GM12874 (cell line): ENCODE measurements at regions not wholly inside any gene's neighbourhood (a gene's known extent, or its start where the extent isn't known, plus 50 kb on each side); places are given as distances from the start of the nearest gene placed in this dataset.

Source experiments
- CTCF ChIP-seq: IDR thresholded peaks from 2 replicates; pipeline ENCODE4 v1.5.1; 2011; ENCODE audit warnings: low read depth, mild to moderate bottlenecking, control low read depth, low read length, moderate library complexity; ENCODE audit not compliant: insufficient read depth

GRCh38 chr9:19564396-19565061 is 155.7 kb downstream of the ACER2 start:
- TF ChIP-seq CTCF = no peak

DNA sequence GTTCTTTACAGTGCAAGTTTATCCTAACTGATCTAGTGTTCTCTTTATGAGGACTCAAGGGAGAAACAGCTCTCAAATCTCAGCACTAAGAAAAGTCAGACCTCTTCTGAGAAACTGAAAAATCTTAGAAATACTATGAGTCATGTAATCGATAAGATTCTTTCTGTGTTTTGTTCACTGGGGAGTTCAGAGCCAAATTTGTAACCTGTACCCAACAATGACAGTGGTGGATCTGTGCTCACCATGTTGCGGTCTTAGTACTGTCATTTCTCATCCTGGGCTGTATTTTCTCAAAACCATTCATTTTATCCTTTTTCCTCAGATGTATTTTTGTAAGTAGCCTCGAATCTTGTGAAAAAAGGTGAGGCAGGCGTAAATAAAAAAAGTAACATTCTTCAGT is 146.4 kb downstream of the ACER2 start:
- no peak for TF ChIP-seq CTCF

DNA sequence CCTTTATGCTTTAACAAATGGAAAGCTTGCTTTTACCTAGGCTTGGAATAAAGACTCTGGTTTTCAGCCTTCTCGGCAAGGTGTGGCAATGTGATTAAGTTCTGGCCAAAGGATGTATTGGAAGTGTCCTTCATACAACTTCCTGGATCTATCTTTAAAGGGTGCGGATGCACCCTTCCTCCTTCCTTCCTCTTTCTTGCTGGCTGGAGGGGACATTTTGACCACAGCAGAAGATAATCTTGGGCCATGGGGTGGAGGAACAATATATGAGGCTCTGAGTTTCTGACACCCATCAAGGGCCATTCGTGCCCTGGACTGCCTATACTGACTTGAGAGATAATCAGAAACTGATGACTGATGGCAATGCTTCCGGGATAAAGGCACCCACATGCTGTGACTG is 145.7 kb downstream of the ACER2 start:
- TF ChIP-seq CTCF = no peak

DNA sequence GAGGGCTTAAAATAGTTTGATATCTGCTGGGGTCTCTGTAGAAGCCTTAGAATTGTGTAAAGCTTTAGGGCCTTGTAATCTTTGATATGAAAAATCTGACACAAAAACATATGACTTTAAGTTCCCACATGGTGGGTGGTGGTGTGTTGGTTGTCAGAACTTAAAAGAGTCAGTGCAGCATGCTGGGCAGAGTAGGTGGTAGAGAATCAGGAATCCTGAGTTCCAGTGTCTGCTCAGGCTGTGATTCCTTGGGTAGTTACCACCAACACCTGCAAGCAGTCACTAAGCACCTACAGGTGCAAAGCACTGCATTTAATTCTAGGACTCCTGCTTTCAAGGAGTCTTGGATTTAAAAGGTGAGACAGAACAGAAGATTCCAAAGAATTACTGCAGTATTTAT is 144.6 kb downstream of the ACER2 start:
- no peak for TF ChIP-seq CTCF

- TF ChIP-seq CTCF = no peak
These were observed 143.7 kb downstream of the ACER2 start for GRCh38 chr9:19552282-19553105.

DNA sequence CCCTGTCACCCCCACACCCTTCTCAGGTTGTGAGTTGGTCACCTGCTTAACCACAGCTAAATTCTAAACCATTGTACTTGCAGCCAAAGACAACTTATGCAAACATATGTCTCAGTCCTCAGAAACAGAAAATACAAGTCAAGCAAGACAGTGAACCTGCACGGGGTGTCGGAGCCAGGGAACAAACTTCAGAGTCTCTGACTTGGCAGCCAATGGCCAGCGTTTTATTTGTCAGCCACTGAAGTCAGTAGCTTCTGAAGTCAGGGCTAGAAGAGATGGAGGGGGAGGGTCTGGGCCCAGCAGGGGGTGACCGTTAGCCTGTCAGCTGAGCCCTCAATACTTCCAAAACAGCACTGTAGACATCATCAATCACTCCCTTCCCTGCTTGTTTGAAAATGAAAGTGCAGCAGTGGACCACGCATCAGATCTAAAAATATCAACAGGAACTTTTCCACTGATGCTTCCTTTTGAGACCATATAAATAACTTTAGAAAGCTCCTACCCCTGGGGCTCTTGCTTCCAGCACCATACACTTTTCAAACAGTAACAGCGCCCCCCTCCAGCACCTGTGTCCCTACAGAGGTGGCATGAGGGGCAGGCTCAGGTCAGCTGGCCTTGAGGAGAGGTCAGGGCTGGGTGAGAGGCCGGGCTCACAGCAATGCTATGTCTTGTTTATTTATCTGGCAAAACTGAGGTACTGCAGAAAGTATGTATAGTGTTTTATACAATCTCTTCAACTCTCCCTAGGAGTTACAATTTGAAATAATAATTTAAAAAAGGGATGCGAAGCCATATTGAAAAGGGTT is 142.5 kb downstream of the ACER2 start:
- TF ChIP-seq CTCF = no peak

DNA sequence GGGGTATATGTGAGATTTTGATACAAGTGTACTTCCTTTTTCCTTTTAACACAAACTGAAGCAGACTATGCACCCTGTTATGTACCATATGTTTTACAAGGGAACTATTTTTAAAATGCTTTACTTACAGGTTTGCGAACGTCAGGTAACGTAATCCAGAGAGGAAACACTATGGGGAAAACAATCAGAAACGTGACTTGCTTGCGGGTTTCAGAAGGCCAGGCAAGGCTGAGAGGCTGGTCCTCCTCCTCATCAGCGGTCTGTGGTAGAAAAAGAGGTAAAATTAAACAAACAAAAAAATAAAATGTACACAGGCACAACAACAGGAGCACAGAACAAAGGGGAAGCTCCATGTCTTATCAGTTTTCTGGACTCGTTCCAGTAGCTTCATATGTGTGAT is 141.2 kb downstream of the ACER2 start:
- TF ChIP-seq CTCF = no peak
